ENCODE measurements at regions not wholly inside any gene's neighbourhood (a gene's known extent, or its start where the extent isn't known, plus 50 kb on each side); places are given as distances from the start of the nearest gene placed in this dataset.

- CTCF ChIA-PET = no interaction called here
- POLR2A ChIA-PET = no interaction called here
- no peak for DNase-seq (ENCODE audit: extremely low spot score)
- TF ChIP-seq ARNT (IDR thresholded peaks at IDR 0.05) = no peak
- no peak for TF ChIP-seq L3MBTL2 (conservative IDR thresholded peaks at IDR 0.05)
- TF ChIP-seq CTBP1 (IDR thresholded peaks at IDR 0.05; ENCODE audit: borderline replicate concordance) = no peak
- TF ChIP-seq LEF1 (IDR thresholded peaks at IDR 0.05; ENCODE audit: borderline replicate concordance) = no peak
- TF ChIP-seq FOXM1 (IDR thresholded peaks at IDR 0.05; ENCODE audit: borderline replicate concordance) = no peak
- no peak for TF ChIP-seq FOXK2 (IDR thresholded peaks at IDR 0.05)
- TF ChIP-seq ZNF384 (IDR thresholded peaks at IDR 0.05) = no peak
- no peak for TF ChIP-seq PKNOX1 (IDR thresholded peaks at IDR 0.05)
- TF ChIP-seq ELF4 (IDR thresholded peaks at IDR 0.05) = no peak
- no peak for TF ChIP-seq SP1 (IDR thresholded peaks at IDR 0.05)
- TF ChIP-seq FOXA1 (IDR thresholded peaks at IDR 0.05) = no peak
- no peak for TF ChIP-seq TARDBP (IDR thresholded peaks at IDR 0.05)
- no peak for TF ChIP-seq HDGF (IDR thresholded peaks at IDR 0.05; ENCODE audit: borderline replicate concordance)
- no peak for TF ChIP-seq BHLHE40 (IDR thresholded peaks at IDR 0.05; ENCODE audit: borderline replicate concordance)
- no peak for TF ChIP-seq SUZ12 (IDR thresholded peaks at IDR 0.05)
- no peak for TF ChIP-seq NFRKB (IDR thresholded peaks at IDR 0.05)
These were observed 71.8 kb upstream of the L3MBTL3 start for GRCh38 chr6:129946439-129947140.

- CTCF ChIA-PET = no interaction called here
- TF ChIP-seq ARNT (IDR thresholded peaks at IDR 0.05) (no peak), FOXA1 (IDR thresholded peaks at IDR 0.05) (no peak), SP1 (IDR thresholded peaks at IDR 0.05) (no peak), TARDBP (IDR thresholded peaks at IDR 0.05) (no peak), FOXM1 (IDR thresholded peaks at IDR 0.05; ENCODE audit: borderline replicate concordance) (no peak), NFRKB (IDR thresholded peaks at IDR 0.05) (no peak)
- POLR2A ChIA-PET = no interaction called here
- DNase-seq (ENCODE audit: extremely low spot score) = no peak
These were observed 74.6 kb upstream of the L3MBTL3 start for GRCh38 chr6:129943637-129944271.

- TF ChIP-seq PKNOX1 (IDR thresholded peaks at IDR 0.05) = no peak
- CTCF ChIA-PET = no interaction called here
- DNase-seq (ENCODE audit: extremely low spot score) = no peak
- POLR2A ChIA-PET = no interaction called here
These were observed 77.8 kb upstream of the L3MBTL3 start for GRCh38 chr6:129940454-129941195.

- no peak for TF ChIP-seq SP1 (IDR thresholded peaks at IDR 0.05)
- TF ChIP-seq NFRKB (IDR thresholded peaks at IDR 0.05) = no peak
- no peak for TF ChIP-seq FOXA1 (IDR thresholded peaks at IDR 0.05)
- no peak for TF ChIP-seq PKNOX1 (IDR thresholded peaks at IDR 0.05)
- TF ChIP-seq FOXM1 (IDR thresholded peaks at IDR 0.05; ENCODE audit: borderline replicate concordance) = no peak
- no peak for TF ChIP-seq ARNT (IDR thresholded peaks at IDR 0.05)
- TF ChIP-seq SUZ12 (IDR thresholded peaks at IDR 0.05) = no peak
- no peak for TF ChIP-seq ZNF384 (IDR thresholded peaks at IDR 0.05)
- TF ChIP-seq HDGF (IDR thresholded peaks at IDR 0.05; ENCODE audit: borderline replicate concordance) = no peak
- TF ChIP-seq L3MBTL2 (conservative IDR thresholded peaks at IDR 0.05) = no peak
- TF ChIP-seq CTBP1 (IDR thresholded peaks at IDR 0.05; ENCODE audit: borderline replicate concordance) = no peak
- no peak for TF ChIP-seq BHLHE40 (IDR thresholded peaks at IDR 0.05; ENCODE audit: borderline replicate concordance)
- no peak for TF ChIP-seq LEF1 (IDR thresholded peaks at IDR 0.05; ENCODE audit: borderline replicate concordance)
- TF ChIP-seq TARDBP (IDR thresholded peaks at IDR 0.05) = no peak
- no peak for TF ChIP-seq FOXK2 (IDR thresholded peaks at IDR 0.05)
- no peak for TF ChIP-seq ELF4 (IDR thresholded peaks at IDR 0.05)
- POLR2A ChIA-PET = no interaction called here
- no peak for DNase-seq (ENCODE audit: extremely low spot score)
- CTCF ChIA-PET = interaction anchor here (1.6 kb wide), 1 partner anchor 10 kb away, joined by 4 read pairs; no protein-coding TSS in a partner anchor
These were observed 77.3 kb upstream of the TMEM244 start for GRCh38 chr6:129938249-129939020.

GRCh38 chr6:129936329-129937165 is 75.4 kb upstream of the TMEM244 start:
- peak; percentile 60 for DNase-seq (ENCODE audit: extremely low spot score)
- 0 out of 2 replicates have a peak, but pooled peaks have one; percentile 18 for TF ChIP-seq TARDBP (IDR thresholded peaks at IDR 0.05)
- TF ChIP-seq CTBP1 (IDR thresholded peaks at IDR 0.05; ENCODE audit: borderline replicate concordance) = no peak
- ChIA-PET CTCF (interaction anchor here (0.6 to 1.0 kb wide), 3 partner anchors 9 to 1332 kb away, joined by 3 to 8 read pairs (median 3); no protein-coding TSS in a partner anchor), POLR2A (no interaction called here)
